ENCODE measurements at regions not wholly inside any gene's neighbourhood (a gene's known extent, or its start where the extent isn't known, plus 50 kb on each side); places are given as distances from the start of the nearest gene placed in this dataset.
"Not testable (repeated sequence)": the region's sequence is repeated elsewhere in the genome, so short reads cannot be mapped to it uniquely, and the experiment has no call there.

DNA sequence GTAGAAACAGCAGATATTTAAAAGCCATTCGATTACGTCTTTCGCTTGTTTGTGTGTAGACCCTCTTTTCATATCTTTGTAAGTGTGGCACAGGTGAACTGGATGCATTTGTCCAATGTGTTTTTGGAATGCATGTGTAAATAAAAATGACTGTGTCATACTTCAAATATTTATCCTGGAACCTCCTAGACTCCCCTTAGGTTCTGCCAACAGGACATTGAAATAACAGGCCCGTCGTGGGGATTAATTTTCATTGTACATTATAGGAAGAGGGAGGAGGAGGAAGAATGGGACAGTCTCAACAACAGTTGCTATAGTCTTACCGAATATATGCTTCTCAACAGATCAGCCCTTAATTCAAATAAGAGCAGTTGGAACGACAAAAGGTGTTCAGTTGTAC, 95.8 kb downstream of the PRKAB2 start:
- Mint-ChIP-seq H3K36me3 (ENCODE audit: low read depth) (peaks cover 8% of the 10 kb centered on the region), H3K4me1 (peaks cover 36% of the 10 kb centered on the region), H3K27me3 (ENCODE audit: low read depth, poor library complexity) (peaks cover 100% of the 10 kb centered on the region), H3K9me3 (peaks cover 70% of the 10 kb centered on the region), H3K4me3 (no peak overlapping the region), H3K27ac (no peak overlapping the region)
- TF ChIP-seq, protein P1, sequence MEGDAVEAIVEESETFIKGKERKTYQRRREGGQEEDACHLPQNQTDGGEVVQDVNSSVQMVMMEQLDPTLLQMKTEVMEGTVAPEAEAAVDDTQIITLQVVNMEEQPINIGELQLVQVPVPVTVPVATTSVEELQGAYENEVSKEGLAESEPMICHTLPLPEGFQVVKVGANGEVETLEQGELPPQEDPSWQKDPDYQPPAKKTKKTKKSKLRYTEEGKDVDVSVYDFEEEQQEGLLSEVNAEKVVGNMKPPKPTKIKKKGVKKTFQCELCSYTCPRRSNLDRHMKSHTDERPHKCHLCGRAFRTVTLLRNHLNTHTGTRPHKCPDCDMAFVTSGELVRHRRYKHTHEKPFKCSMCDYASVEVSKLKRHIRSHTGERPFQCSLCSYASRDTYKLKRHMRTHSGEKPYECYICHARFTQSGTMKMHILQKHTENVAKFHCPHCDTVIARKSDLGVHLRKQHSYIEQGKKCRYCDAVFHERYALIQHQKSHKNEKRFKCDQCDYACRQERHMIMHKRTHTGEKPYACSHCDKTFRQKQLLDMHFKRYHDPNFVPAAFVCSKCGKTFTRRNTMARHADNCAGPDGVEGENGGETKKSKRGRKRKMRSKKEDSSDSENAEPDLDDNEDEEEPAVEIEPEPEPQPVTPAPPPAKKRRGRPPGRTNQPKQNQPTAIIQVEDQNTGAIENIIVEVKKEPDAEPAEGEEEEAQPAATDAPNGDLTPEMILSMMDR (IDR thresholded peaks at IDR 0.05): no peak
- DNase-seq: no peak

- H3K36me3 Mint-ChIP-seq (ENCODE audit: low read depth): peaks cover 8% of the 10 kb centered on the region
- DNase-seq: peak; percentile 43
- TF ChIP-seq, protein P1 (IDR thresholded peaks at IDR 0.05): no peak
- no peak overlapping the region for H3K27ac Mint-ChIP-seq
- peak overlapping the region; percentile 87 for H3K4me3 Mint-ChIP-seq
- peaks cover 10% of the 10 kb centered on the region for H3K4me1 Mint-ChIP-seq
- H3K27me3 Mint-ChIP-seq (ENCODE audit: low read depth, poor library complexity): peaks cover 85% of the 10 kb centered on the region
- peaks cover 67% of the 10 kb centered on the region for H3K9me3 Mint-ChIP-seq
Measured at GRCh38 chr1:147072482-147073432, 99.5 kb downstream of the PRKAB2 start.

DNA sequence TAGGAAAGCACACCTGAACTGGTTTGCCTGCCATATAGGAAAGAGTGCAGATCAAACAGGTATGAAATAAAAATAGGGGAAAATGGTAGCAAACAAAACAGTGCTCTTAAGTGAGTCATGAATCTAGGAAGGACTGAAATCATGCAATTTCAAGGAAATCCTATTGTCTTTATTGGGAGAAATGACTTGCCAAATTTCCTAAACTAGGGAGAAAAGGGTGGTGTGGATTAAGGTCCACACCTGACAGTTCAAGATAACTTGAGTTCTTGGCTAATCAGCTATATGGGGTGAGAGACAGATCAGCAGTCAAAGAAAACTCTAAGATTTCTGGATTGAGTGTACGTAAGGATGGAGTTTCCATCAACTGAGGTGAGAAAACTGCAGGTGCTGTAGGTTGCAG, 101.1 kb downstream of the PRKAB2 start:
- H3K27ac Mint-ChIP-seq: no peak overlapping the region
- peaks cover 3% of the 10 kb centered on the region for H3K36me3 Mint-ChIP-seq (ENCODE audit: low read depth)
- TF ChIP-seq, protein P1 (IDR thresholded peaks at IDR 0.05): no peak
- peaks cover 56% of the 10 kb centered on the region for H3K9me3 Mint-ChIP-seq
- peak overlapping the region; percentile 31 for H3K4me3 Mint-ChIP-seq
- DNase-seq: no peak
- peaks cover 74% of the 10 kb centered on the region for H3K27me3 Mint-ChIP-seq (ENCODE audit: low read depth, poor library complexity)
- peaks cover 10% of the 10 kb centered on the region for H3K4me1 Mint-ChIP-seq

DNA sequence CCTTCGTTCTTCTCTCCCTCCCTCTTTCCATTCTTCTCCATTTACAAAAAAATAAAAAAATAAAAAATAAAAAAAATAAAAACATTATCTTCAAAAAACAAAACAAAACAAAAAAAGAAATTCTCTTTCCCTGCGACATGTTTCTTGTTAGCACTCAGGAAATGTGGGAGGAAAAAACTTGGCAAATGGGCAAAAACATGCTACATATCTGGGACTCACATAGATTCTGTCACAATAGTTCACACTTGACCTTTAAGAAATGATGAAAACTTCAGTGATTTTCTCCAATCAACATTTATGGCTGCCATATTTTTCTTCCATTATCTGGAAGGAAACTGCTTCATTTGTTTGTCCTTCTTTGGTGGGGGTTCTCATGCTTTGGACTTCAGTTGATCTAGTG, 109.3 kb downstream of the PRKAB2 start:
- no peak for DNase-seq
- H3K27ac Mint-ChIP-seq: no peak overlapping the region
- H3K36me3 Mint-ChIP-seq (ENCODE audit: low read depth): no peaks in the 10 kb centered on the region
- H3K9me3 Mint-ChIP-seq: peaks cover 51% of the 10 kb centered on the region
- H3K4me3 Mint-ChIP-seq: no peak overlapping the region
- no peaks in the 10 kb centered on the region for H3K4me1 Mint-ChIP-seq
- TF ChIP-seq, protein P1 (IDR thresholded peaks at IDR 0.05): no peak
- peaks cover 10% of the 10 kb centered on the region for H3K27me3 Mint-ChIP-seq (ENCODE audit: low read depth, poor library complexity)

DNA sequence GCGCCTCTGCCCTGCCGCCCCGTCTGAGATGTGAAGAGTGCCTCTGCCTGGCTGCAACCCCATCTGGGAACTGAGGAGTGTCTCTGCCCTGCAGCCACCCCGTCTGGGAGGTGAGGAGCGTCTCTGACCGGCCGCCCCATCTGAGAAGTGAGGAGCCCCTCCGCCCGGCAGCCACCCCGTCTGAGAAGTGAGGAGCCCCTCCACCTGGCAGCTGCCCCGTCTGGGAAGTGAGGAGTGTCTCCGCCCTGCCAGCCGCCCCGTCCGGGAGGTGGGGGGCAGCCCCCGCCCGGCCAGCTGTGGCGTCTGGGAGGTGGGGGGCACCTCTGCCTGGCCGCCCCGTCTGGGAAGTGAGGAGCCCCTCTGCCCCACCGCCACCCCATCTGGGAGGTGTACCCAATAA, 110.4 kb downstream of the PRKAB2 start:
- DNase-seq; H3K4me3 Mint-ChIP-seq; H3K27ac Mint-ChIP-seq; H3K4me1 Mint-ChIP-seq; H3K36me3 Mint-ChIP-seq (ENCODE audit: low read depth): not testable (repeated sequence)
- peaks cover 12% of the 10 kb centered on the region for H3K27me3 Mint-ChIP-seq (ENCODE audit: low read depth, poor library complexity)
- H3K9me3 Mint-ChIP-seq: peaks cover 51% of the 10 kb centered on the region

- Mint-ChIP-seq H3K9me3 (no peaks in the 10 kb centered on the region), H3K27me3 (ENCODE audit: low read depth, poor library complexity) (peaks cover 21% of the 10 kb centered on the region)
Measured at GRCh38 chr1:147053269-147053668, 115.1 kb downstream of the NBPF12 start.

More at GRCh38 chr1:147053269-147053668, 115.1 kb downstream of the NBPF12 start:
- Mint-ChIP-seq H3K36me3 (ENCODE audit: low read depth) (no peaks in the 10 kb centered on the region), H3K4me3 (no peak overlapping the region), H3K27ac (no peak overlapping the region), H3K4me1 (no peaks in the 10 kb centered on the region)
- no peak for DNase-seq
- TF ChIP-seq, protein P1 (IDR thresholded peaks at IDR 0.05): no peak

Measured in nephron progenitor cell (in vitro differentiated cells).